Right lobe of liver (tissue), 4 donors: ENCODE measurements at regions not wholly inside any gene's neighbourhood (a gene's known extent, or its start where the extent isn't known, plus 50 kb on each side); places are given as distances from the start of the nearest gene placed in this dataset.

Source experiments
- POLR2A ChIP-seq: fragments of 450-650 bp; IDR thresholded peaks from one replicate; pipeline ENCODE4 v1.6.1; 2017; ENCODE audit warnings: antibody characterized with exemption, mild to moderate bottlenecking
- TF ChIP-seq, protein P1 (sequence below), 4 donors: fragments of 200-600 bp in 3 of 4; fragments of 450-650 bp in 1 of 4; IDR thresholded peaks; one replicate each; pipeline versions ENCODE4 v1.5.1 to v1.8.0; 2016 to 2022; ENCODE audit warnings: antibody characterized with exemption in 4 of 4, mild to moderate bottlenecking in 2 of 4
- donor health status: DM: no; HTN: no; CAD: no.
- donor health status: DM: no; HTN: no; CAD: no.
- donor health status: DM: no; HTN: yes; CAD: no.

DNA sequence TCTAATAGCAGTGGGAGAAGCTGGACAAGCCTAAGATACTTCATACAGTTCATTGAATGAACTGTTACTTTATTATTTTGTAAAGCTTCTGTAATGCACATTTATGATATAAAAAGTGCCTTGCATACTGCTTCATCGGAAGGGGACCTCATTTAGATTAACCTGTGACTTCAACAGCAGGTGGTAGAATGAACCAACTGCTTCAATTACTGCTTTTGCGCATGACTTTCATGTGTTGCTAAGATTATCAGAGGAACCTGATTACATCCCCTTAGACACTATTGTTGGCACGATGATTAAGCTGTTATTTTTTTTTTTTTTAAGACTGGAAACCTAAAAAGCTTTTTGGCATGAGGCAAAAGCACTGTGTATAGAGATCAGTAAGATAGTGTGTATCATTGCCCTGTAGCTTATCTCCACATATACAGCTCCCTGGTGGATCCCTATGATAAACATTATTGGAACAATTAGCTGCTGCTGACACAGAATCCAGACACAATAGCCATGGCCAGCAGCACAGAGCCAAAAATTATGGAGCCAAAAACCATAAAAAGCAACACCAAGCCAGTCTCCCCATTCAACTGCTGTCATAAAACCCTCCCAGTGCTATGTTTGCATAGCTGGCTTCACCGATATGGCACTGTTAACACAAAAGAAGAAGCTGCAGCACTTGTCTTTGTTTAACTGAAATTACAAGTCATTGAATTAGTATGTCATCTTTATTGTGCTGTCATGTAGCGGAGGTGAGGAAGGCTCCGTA lies 731.6 kb upstream of the MMS22L start:
- TF ChIP-seq, protein P1, sequence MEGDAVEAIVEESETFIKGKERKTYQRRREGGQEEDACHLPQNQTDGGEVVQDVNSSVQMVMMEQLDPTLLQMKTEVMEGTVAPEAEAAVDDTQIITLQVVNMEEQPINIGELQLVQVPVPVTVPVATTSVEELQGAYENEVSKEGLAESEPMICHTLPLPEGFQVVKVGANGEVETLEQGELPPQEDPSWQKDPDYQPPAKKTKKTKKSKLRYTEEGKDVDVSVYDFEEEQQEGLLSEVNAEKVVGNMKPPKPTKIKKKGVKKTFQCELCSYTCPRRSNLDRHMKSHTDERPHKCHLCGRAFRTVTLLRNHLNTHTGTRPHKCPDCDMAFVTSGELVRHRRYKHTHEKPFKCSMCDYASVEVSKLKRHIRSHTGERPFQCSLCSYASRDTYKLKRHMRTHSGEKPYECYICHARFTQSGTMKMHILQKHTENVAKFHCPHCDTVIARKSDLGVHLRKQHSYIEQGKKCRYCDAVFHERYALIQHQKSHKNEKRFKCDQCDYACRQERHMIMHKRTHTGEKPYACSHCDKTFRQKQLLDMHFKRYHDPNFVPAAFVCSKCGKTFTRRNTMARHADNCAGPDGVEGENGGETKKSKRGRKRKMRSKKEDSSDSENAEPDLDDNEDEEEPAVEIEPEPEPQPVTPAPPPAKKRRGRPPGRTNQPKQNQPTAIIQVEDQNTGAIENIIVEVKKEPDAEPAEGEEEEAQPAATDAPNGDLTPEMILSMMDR (IDR thresholded peaks at IDR 0.05), result no peak
- no peak for TF ChIP-seq POLR2A
